RPMI8226 (cell line): ENCODE measurements at regions not wholly inside any gene's neighbourhood (a gene's known extent, or its start where the extent isn't known, plus 50 kb on each side); places are given as distances from the start of the nearest gene placed in this dataset.
"Not testable (repeated sequence)": the region's sequence is repeated elsewhere in the genome, so short reads cannot be mapped to it uniquely, and the experiment has no call there.

Source experiments
- DNase-seq: peaks from one replicate; pipeline ENCODE4 v3.0.0-alpha.2; 2015

DNA sequence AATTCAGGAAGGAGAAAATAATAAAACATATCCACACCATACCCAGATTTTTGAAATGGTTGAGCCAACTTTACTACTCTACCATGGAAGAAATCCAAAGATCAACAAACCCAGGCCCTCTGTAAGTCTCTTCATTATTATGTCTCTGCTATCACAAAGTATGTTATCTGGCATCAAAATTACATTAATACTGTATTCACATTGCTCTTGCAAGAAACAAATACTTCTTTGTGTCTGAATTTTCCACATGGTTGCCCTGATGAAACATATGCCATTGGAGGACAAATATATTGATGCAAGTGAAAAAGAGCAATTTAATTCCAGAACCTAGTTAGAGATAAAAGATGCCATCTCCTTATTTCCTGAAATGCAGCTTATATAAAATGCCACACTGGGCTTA, 204.0 kb downstream of the FZD1 start:
- no peak for DNase-seq

DNA sequence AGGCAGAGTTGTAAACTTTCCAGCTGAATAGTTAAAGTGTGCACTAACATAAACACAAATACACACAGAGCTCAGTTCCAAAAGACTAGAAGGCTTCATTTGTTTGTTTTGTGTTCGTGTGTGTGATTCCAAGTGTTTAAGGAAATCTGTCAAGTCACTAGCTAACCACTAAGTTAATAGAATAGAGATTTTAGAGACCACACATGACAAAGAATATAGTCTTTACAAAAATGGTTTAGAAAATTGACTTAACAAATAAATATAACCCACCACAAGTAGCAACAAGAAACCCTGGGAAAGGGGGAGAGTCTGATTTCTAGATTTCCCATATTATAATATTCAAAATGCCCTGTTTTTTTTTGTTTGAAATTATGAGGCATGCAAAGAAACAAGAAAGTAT, 209.4 kb downstream of the FZD1 start:
- DNase-seq, result no peak

DNA sequence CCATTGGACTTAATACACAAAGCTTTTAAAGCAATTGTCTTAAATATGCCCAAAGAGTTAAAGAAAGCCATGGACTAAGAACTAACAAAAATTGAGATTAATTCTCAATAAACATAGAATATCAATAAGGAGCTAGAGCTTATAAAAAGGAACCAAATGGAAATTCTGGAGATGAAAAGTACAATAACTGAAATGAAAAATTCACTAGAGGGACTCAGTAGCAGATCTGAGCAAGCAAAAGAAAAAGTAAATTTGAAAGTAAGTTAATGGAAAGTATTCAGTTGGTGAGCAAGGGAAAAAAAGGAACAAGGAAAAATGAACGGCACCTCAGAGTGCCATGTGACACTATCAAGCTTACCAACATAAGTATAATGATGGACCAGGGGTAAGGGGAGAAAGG, 209.8 kb downstream of the FZD1 start:
- DNase-seq, result no peak

DNA sequence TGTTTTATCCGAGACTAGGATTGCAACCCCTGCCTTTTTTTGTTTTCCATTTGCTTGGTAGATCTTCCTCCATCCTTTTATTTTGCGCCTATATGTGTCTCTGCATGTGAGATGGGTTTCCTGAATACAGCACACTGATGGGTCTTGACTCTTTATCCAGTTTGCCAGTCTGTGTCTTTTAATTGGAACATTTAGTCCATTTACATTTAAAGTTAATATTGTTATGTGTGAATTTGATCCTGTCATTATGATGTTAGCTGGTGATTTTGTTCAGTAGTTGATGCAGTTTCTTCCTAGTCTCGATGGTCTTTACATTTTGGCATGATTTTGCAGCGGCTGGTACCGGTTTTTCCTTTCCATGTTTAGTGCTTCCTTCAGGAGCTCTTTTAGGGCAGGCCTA, 216.2 kb downstream of the FZD1 start:
- DNase-seq, result not testable (repeated sequence)

DNA sequence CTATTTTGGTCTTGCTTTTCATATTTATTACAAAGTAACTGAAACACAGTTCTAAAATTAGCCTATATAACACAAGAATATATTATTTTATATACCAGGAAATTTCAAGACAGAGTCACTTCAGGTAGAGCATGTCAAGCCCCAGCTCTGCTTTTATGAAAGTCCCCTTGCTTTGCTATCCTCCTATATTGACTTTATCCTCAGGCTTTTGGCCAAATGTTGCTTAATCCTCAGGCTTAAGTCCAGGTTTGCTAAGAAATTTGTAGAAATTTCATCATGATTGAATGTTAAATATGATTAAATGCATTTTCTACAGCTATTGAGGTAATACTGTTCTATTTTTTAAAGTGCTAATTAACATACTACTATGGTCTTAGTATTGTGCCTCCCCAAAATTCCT, 227.6 kb downstream of the FZD1 start:
- no peak for DNase-seq

DNA sequence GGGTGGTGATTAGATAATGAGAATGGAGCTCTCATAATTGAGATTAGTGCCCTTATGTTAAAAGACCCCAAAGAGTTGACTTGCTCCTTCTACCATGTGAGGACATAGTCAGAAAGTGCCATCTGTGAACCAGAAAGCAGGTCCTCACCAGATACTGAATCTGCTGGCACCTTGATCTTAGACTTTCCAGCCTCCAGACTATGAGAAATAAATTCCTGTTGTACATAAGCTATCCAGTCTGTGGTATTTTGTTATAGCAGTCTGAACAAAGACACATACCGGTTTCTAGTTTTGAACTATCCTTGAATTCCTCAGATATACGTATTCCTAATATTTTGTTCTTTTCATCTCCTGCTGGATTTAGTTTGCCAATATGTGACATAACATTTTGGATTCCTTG, 228.1 kb downstream of the FZD1 start:
- no peak for DNase-seq

DNA sequence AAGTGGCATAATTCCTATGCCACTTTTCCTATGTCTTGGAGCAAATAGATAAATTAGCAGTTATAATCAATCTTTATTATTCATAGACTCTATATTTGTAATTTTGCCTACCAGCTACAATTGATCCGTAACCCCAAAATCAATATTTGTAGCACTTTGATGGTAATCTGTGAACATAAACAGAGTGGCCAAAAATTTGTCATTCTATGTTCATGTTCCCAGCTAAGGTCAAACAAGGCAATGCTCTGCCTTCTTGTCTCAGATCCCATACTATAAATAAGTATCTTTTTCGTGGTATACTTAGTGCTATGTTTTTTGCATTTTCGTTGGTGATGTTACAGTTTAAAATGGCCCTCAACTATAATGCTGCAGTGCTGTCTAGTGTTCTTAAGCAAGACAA, 228.5 kb downstream of the FZD1 start:
- DNase-seq, result no peak

DNA sequence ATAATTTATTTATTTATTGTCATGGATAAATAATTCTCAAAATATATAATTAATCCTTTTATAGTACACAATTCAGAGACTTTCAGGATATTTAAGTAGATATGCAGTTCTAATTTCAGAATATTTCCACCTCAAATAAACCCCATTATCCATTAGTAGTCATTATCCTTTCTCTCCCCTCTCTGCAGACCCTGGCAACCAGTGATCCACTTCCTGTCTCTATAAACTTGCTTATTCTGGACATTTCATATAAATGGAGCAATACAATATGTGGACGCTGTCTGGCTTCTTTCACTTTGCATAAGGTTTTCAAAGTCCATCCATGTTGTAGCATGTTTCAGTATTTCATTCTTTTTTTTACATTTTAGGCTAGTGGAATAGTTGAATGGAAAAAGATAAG, 230.2 kb downstream of the FZD1 start:
- DNase-seq, result no peak

DNA sequence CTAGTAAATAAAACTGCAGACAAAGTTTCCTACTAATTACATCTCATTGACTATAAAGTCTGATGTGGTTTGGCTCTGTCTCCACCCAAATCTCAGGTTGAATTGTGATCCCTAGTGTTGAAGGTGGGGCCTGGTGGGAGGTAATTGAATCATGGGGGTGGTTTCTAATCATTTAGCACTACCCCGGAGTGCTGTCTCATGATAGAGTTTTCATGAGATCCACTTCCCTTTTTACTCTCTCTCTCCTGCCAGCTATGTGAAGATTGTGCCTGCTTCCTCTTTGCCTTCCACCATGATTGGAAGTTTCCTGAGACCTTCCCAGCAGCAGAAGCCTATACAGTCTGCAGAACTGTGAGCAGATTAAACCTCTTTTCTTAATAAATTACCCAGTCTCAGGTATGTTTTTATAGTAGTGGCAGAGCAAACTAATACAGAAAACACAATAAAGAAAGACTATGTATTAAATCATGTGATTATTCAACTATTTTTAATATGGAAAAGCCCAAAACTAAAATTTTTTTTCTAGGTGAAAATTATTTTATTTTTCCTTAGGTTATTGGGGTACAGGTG, 232.1 kb downstream of the FZD1 start:
- DNase-seq, result no peak

DNA sequence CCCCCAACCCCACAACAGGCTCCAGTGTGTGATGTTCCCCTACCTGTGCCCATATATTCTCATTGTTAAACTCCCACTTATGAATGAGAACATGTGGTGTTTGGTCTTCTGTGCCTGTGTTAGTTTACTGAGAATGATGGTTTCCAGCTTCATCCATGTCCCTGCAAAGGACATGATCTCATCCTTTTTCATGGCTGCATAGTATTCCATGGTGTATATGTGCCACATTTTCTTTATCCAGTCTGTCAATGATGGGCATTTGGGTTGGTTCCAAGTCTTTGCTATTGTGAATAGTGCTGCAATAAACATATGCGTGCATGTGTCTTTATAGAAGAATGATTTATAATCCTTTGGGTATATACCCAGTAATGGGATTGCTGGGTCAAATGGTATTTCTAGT, 233.0 kb downstream of the FZD1 start:
- DNase-seq, result not testable (repeated sequence)

DNA sequence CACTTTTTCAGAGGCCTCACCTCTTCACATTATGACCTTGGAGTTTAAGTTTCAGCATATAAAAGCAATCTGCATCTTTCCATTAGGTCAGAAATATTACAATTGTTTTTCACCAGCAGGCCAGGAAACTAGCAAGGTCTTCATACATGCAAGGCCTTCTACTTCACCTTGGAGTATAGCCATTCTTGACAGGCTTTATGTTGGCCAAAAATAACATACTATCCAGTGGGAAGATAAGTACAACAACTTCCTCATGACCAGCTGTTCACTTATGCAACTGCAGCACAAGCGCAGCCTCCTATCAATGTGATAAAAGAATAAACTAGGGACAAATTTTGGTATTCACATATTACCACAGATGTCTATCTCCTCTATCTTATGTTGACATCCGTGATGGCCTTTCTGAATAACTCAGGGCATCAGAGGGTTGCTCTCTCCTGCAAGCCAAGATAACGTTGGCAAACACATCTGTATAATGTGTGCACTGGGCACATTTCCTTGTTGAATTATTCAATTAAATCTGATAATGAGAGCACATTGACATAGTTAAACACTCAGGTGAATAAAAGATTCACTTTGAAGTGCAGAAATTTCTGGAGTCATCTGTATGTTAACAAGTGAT, 239.8 kb downstream of the FZD1 start:
- DNase-seq, result no peak

DNA sequence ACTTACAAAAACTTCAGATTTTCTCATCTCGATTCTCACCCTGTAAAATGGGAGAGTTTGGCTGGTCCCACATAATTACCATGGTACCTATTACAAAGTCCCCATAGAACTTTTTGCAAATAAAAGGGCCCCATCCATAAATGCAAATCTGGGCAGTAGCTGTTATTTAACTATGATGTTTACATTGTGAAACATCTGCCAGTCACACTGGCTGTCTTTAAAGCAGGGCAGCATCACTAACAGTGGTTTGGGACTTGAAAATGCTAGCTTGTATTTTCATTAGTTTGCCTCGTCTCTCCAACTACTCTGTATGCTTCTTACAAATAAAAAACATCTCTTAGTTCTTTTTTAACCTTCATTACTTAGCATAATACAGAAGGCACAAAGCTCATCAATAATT, 240.7 kb downstream of the FZD1 start:
- DNase-seq, result no peak

DNA sequence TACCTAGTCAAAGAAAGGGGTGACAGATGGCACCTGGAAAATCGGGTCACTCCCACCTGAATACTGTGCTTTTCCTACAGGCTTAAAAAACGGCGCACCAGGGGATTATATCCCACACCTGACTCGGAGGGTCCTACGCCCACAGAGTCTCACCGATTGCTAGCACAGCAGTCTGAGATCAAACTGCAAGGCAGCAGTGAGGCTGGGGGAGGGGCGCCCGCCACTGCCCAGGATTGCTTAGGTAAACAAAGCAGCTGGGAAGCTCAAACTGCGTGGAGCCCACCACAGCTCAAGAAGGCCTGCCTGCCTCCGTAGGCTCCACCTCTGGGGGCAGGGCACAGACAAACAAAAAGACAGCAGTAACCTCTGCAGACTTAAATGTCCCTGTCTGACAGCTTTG, 242.7 kb downstream of the FZD1 start:
- not testable (repeated sequence) for DNase-seq

DNA sequence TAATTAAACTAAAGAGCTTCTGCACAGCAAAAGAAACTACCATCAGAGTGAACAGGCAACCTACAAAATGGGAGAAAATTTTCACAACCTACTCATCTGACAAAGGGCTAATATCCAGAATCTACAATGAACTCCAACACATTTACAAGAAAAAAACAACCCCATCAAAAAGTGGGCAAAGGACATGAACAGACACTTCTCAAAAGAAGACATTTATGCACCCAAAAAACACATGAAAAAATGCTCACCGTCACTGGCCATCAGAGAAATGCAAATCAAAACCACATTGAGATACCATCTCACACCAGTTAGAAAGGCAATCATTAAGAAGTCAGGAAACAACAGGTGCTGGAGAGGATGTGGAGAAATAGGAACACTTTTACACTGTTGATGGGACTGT, 247.6 kb downstream of the FZD1 start:
- not testable (repeated sequence) for DNase-seq

DNA sequence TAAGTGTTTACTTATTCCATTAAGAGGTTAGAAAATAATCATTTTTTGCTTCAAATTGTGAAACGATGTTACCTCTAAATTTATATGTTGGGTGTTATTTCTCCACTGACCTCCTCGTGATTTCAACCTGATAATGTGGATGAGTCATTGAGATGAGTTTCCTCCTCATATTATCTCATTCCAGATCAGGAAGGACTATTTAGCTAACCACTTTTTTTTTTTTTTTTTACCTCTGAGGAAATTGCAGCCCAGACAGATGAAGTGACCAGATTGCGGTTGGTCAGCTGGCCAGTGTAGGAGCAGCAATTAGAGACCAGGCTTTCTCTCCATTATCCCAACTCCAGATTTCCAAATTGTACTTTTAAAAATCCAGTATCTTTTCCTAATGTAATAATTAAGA, 248.7 kb downstream of the FZD1 start:
- DNase-seq, result no peak

DNA sequence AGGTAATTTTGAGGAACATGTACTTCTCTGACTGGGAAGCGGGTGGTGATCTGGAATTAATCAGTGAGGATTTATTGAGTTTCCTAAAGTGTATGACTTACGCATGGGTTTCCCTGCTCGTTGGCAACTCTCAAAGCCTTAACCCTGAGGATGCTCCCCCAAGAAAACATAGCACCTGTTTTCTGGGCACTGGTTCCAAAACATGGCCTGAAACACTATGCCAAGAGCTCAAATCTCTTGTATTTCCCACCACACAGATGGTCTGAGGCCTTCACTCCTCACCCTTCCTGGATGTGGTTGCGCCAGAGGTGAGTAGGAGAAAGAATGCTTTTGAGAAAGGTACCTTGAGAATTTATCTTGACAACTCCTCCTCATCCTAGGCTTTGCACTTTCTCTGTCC, 250.4 kb downstream of the FZD1 start:
- no peak for DNase-seq

DNA sequence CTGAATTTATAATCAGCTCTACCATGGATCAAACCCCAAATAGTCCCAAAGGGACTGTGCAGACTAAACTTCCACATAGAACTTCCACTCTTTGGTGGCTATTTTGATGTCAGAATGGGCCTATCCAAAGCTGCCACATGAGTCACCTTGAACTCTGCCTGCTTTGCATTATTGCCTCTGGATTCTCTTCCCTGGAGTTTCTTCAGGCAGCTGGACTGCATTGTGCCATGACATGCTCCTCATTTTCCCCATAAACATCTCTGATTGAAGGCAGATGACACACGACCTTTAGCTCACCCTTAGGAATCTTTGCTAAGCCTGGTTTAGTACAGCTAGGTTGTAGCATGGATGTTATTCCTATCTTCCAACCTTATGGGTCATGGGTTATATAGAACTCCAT, 251.7 kb downstream of the FZD1 start:
- DNase-seq, result no peak

DNA sequence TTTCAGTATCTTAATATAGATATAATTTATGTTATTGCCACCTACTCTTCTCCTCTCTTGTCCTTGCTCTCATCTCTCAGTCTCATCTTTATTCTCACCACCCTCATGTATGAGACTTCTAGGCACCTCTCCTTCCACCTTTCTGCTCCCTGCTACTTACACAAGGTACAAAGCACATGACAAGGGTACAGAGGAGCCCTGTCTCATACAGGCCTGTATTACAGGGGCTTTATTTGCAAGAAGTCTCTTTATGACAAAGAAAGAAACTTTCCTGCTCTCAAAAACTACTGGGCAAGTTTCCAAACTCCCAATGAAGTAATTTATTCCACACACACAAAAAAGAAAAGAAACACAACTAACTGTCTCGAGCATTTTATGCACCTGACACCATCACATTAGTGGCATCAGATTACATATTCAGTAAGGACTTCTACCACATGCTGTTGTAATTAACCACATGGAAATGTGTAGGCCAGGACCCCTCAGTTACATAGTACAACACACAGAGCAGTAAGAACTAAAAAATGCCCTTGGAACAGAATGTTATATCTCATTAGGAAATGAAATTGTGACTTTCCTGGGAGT, 253.1 kb downstream of the FZD1 start:
- no peak for DNase-seq

DNA sequence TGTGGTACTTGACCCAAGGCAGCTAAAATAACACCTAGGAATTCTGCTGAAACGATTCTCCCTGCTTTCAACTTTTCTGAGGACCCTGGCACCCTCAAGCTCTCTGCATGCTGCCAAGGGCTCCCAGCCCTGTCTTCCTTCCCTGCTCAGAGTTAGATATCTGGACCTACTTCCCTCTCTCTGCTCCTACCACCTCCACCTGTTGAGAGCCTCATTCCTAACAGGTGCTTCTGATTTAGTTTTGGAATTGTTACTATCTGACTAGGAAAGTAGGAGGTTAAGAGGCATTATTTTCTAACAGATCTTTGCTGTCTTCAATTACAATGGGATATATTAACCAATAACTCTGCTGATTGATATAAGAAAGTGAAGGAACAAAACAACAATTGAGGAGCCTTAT, 253.8 kb downstream of the FZD1 start:
- DNase-seq, result no peak

DNA sequence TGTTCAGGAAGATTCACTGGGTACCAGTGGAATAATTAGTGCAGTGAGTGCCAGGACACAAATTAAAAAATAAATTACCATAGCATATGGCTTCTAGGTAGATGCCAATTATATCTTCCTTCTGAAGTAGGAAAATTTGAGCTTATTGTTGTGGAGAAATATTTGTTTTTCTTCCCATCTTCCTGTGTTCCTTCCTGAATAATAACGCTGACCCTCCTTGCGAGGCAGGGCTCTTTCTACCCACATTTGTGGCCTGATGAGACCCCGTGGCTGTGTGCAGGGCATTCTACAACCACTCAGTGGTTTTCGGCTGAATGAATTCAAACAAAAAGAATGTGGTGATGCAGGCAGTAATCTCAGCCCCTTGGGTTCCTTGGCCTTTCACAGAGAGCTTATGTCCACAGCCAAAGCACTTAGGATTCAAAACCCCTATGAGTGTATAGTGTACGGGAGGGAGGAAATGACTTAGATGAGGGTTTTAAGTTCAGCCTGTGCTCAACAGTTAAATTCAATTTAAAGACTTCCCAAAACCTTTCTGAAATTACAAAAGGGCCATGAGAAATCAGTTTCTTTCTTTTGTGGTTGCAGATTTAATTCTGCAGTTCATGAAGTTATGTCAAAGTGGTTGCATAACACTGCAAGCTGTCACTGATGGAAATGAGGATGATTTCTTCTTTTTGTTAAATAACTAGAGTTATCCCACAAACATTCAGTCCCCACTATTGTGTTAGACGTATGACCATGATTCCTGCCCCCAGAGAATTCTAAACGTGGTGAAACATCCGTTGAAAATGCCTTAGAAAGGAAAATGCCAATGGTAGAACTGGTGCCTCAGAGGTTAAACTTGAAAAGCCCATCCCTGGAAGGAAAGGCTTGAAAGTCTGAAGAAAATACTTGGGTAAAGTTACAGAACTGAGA, 255.3 kb downstream of the FZD1 start:
- no peak for DNase-seq

DNA sequence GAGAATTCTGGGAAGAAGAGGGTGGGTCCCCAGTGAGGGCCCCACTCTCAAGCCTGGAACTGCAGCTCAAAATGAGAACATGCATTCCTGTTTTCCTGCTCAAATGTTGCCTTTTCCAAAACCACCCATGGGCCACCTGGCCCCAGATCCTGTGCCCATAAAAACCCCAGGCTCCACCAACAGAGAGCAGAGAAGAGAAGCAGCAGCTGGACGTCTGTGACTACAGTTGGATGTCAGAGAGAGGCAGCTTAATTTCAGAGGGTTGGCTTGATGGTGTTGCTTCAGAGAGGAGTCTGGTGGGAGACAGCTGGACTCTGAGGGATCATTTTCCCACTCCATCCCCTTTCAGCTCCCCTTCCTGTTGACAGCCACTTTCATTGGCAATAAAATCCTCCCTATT, 256.4 kb downstream of the FZD1 start:
- DNase-seq, result no peak

DNA sequence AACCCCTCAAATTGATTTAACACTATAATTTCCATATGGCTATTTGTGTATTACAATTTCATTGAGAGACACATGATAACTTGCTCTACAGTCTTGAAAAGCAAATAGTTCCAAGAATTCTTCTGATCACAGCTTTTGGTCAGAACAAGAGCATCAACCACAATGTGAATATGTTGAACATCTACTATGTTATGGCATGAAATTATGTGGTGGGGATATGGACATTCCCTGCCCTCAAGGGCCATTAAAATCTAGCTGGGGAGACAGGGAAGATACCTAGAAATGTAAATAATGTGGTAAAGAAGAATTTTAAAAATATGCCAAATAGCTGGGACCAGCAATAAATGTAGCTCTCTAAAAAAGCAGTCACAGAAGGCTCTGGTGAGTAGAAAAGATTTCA, 262.2 kb downstream of the FZD1 start:
- DNase-seq, result no peak

DNA sequence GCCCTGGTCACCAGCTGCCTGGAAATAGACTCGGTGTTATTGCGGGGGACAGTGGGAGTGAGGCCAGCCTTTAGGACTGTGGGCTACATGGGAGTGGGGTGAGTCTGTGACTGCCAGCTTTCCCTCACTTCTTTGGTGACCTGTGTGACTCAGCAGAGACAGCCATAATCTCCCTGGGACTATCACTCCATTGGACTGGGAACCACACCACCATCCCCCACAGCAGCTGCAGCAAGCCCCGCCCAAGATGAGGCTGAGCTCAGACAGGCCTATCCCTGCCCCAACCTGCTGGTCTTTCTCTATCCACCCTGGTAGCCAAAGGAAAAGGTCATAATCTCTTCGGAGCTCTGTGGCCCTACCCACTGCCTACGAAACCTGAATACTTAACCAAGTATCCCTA, 263.2 kb downstream of the FZD1 start:
- DNase-seq, result no peak

DNA sequence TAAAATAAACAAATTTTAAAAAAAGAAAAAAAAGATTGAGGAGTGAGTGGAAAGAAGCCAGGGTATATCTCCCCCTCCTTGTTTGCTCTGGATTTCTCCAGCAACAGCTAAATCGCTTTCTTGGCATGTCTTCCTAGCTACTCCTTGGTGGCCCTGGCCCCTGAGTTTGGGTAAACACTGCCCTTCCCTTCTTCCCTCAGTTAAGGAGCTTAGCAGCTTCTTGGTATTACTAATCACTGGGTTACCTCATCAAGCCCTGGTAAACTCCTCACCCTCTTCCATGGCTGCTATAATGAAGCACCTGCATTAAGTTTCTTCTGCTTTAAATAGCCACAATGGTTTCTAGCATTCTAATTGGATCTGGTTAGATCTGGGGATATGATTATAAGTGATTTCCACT, 269.8 kb downstream of the FZD1 start:
- no peak for DNase-seq
